HG03565 (cell line): ENCODE measurements at regions not wholly inside any gene's neighbourhood (a gene's known extent, or its start where the extent isn't known, plus 50 kb on each side); places are given as distances from the start of the nearest gene placed in this dataset.
"Not testable (repeated sequence)": the region's sequence is repeated elsewhere in the genome, so short reads cannot be mapped to it uniquely, and the experiment has no call there.

Source experiments
- ATAC-seq: cut with Tn5 transposase; IDR thresholded peaks from one replicate; pipeline ENCODE4 v1.9.1; 2021; ENCODE audit warnings: mild to moderate bottlenecking, moderate library complexity; ENCODE audit not compliant: unreplicated experiment

DNA sequence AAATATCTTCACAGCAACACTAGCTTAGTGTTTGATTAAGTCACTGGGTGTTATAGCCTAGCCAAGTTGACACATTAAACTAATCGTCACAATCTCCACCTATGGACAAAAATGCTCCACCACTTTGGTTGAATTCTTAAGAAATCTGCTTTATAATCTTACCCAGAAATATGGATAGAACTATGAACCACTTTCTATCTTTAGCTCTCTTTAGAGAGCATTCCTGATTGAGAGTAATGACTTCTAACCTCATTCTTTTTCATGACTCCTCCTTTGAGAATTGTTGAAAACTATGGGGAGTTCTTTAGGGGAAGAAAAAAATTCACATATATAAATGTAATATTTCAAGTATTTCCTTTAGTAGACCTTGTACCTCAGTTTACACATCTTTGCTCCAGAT, 1282.2 kb upstream of the ZEB2 start:
- ATAC-seq = no peak

DNA sequence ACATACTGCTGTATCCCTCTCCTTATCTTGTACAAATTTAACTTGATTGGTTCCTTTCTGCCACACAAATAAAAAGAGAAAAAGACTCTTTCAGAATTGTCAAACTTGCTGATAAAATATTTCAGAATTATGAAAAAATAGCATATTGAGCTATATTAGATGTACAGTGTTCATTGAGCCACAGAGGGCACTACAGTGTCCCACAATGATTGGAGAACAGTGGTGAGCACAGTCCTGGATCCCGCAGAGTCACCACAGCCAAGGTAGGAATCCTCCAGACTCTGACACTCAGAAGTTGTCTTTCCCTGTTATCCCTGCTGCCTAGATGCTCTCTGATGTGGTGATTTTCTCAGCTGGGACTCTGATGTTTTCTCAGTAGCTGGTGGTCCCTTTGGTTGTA, 1281.3 kb upstream of the ZEB2 start:
- ATAC-seq = no peak

DNA sequence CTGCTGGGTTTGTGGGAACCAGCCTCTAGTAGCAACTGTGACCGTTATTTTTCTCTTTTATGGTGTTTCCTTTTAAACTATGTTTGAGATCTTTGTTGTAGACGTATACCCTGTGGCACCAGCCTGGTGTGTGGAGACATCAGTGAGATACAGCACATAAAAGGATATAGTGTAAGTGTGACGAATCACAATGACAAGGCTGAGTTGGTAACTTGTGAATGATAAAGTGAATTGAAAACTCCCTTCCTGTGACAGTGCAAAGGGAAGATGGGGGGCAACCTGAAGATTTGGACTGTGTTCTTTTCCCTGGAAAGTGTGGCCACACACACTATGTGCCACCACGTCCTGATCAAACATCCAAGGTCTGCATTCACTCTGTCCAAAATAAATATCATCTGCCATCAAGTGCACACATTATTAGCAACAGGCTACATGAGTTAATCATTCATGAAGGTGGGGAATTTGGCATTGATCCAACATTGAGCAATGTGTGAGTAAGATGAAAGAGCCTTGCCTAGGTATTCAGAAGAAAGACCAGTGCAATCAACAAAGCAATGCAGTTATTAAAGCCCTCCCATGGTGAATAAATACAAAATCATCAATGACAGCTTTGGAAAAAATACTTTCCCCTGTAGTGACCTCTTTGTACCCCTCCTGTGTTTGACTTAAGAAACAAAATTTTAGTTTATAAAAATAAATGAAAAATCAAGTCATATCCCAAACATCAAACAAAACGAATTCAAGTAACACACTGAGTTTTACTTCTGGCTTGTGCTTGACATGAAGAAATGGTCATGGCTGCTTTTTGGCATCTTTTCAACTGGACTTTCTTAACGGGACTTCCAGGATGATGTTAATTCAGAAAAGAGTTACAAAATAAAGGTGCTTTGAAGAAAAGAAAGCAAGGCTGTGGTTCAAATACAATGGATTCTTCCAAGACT, 1280.5 kb upstream of the ZEB2 start:
- ATAC-seq = no peak

DNA sequence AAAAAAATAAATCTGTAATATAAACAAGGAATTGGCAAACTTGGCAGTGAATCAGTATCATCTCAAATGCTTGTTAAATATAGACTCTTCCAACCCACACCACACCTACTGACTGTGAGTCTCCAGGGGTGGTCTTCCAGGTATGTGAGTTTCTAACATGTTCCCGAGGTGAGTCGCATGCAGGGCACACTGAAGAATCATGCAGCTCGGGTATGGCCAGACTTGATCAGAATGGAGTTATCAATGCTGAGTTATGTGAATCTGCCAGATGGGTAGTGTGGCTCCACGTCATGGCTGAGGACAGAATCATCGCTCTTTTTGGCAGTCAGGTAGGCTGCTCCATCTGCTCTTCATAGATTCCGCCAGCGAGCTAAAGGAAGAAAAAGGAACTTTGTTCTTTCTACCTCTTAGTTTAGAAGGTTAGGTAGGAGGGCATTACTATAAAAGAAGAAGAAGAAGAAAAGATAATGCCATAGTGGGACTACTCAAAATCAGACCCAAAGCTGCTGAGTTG, 1279.7 kb upstream of the ZEB2 start:
- no peak for ATAC-seq

DNA sequence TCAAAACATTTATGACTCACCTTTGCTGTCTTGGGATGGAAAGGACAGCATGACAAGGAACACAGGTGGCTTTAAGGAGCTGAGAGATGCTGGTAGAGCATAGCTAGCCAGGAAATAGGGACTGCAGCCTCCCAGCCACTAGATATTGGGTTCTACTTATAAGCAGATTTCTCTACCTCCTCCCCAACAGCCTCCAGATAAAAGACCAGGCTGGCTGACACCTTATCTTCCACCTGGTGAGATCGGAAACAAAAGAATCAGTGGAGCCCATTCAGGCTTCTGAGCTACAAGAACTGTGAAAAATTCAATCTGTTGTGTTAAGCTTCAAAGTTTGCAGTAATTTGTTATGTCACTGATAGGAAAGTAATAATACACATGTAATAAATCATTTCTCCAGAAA, 1278.5 kb upstream of the ZEB2 start:
- ATAC-seq = no peak

DNA sequence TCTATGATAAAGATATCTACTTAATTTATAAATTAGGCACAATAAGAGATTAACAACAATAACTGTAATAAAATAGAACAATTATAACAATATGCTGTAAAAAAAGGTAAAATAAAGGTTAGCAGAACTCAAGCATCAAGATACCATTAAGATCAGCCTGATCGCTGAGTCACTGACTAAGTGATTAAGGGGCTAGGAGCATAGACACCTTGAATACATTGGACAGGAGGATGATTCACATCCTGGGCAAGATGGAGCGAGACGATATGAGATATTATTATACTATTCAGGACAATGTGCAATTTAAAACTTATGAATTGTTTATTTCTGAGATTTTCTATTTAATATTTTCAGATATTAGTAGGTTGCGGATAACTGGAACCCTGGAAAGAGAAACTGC, 1277.8 kb upstream of the ZEB2 start:
- no peak for ATAC-seq

DNA sequence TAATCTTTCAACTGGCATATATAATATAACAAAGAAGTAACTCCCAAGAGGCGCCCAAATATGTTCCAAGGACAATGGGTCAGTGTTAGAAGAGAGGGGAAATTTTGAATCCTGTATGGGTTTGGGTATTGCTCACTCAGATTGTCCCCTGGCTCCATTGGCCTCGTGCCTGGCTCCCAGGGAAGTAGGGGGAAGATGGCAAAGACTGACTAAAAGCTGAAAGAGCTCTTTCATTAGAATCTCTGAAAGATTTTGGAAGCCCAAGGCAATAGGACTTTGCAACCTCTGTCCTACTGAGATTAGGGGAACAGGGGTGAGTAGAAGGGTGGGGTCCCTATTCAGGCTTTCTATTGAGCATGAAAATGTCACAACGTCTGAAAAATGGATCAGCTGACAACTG, 1272.8 kb upstream of the ZEB2 start:
- no peak for ATAC-seq

DNA sequence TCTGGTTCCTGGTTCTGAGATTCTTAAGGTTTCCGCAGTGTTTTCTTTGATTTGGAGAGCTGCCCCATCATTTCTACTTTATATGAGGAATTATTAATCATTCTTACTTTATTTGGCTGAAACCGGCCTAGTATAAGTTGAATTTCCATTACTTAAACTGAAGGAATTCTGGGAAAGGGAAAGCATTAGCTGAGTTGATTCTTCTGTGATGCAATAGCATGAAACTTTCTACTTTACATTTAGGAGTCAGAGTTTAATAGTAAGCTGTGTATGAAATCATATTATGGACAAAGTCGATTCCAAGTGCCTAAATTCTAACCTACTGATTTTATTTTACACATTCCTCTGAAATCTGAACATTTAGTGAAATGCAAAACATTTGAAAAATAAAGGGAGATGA, 1269.7 kb upstream of the ZEB2 start:
- ATAC-seq = no peak

DNA sequence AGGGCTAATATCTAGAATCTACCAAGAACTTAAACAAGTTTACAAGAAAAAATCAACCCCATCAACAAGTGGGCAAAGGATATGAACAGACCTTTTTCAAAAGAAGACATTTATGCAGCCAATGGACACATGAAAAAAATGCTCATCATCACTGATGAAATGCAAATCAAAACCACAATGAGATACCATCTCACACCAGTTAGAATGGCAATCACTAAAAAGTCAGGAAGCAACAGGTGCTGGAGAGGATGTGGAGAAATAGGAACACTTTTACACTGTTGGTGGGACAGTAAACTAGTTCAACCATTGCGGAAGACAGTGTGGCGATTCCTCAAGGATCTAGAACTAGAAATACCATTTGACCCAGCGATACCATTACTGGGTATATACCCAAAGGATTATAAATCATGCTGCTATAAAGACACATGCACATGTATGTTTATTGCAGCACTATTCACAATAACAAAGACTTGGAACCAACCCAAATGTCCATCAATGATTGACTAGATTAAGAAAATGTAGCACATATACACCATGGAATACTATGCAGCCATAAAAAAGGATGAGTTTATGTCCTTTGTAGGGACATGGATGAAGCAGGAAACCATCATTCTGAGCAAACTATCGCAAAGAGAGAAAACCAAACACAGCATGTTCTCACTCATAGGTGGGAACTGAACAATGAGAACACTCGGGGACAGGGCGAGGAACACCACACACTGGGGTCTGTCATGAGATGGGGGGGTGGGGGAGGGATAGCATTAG, 1267.9 kb upstream of the ZEB2 start:
- ATAC-seq = not testable (repeated sequence)

DNA sequence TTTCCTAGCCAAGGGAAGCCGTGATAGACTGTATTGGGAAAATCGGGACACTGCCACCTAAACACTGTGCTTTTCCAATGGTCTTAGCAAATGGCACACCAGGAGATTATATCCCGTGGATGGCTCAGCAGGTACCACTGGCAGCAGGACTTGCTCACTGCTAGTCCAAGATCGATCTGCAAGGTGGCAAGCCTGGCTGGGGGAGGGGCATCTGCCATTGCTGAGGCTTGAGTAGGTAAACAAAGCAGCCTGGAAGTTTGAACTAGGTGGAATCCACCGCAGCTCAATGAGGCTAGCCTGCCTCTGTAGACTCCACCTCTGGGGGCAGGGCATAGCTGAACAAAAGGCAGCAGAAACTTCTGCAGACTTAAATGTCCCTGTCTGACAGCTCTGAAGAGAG, 1262.7 kb upstream of the ZEB2 start:
- not testable (repeated sequence) for ATAC-seq

DNA sequence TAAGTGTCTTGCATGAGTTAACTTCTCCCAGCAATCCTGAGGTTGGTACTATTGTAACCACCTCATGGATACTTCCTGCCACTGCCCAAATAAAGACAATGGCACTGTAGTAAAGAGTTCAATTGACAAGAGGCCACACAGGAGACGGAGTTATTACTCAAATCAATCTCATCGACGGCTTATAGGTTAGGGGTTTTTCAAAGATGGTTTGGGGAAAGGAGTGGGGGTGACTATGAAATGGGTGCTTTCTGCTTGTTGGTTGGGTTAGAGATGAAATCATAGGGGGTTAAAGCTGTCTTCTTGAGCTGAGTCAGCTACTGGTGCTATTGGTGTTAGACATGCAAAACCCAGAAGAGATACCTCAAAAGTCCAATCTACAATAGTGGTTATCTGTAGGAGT, 1258.0 kb upstream of the ZEB2 start:
- ATAC-seq = peak; percentile 61

DNA sequence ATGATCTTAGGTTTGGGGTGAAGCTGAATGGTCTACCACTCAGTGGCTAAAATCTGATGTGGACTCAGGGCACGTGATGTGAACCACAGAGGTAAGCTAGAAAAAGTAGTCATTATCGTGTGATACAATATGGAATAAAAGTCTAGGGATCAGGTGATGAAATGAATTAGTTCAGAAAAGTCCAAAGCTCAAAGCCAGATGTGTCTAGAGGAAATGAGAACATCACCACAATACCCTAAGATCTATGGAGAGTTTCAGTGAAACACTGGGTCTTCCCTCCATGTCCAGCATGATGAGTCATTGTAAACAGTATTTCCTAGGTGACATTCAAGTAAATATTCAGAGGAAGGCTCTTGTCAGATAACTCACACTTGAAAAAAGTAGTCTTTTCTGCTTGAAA, 1257.4 kb upstream of the ZEB2 start:
- no peak for ATAC-seq

DNA sequence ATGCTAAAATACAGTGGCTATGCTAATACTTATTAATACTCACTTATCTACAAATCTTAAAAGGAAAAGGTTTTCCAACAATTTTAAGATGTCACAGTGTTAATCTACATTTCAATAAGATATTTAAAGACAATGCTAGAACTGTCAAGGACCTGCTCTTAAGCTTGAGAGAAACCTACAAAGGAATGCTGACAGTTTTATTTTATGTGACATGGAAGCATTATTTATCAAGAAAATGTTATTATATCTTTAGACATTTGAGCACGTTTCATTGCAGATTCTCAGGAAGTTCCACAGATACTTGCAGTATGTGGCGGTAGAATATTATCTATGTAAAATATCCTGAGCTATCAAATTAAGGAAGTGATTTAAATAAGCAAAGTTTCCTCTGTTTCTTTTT, 1255.7 kb upstream of the ZEB2 start:
- no peak for ATAC-seq

DNA sequence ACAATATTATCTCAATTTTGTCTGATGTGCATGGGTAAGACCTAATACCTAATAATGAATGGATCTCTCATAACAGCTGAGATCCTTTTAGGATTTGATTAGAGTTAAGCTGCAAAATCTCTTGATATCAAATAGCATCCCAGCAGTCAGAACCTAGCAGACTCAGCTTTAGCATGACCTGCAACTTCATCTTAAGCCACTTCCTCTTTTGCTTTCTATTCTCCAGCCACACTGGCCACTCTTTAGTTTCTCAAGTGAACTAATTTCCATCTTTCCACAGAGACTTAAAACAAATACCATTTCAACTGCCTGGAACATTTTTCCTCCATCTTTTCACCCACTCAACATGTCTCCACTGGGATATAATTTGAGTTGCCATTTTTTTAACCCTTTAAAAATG, 1251.6 kb upstream of the ZEB2 start:
- peak; percentile 98 for ATAC-seq

DNA sequence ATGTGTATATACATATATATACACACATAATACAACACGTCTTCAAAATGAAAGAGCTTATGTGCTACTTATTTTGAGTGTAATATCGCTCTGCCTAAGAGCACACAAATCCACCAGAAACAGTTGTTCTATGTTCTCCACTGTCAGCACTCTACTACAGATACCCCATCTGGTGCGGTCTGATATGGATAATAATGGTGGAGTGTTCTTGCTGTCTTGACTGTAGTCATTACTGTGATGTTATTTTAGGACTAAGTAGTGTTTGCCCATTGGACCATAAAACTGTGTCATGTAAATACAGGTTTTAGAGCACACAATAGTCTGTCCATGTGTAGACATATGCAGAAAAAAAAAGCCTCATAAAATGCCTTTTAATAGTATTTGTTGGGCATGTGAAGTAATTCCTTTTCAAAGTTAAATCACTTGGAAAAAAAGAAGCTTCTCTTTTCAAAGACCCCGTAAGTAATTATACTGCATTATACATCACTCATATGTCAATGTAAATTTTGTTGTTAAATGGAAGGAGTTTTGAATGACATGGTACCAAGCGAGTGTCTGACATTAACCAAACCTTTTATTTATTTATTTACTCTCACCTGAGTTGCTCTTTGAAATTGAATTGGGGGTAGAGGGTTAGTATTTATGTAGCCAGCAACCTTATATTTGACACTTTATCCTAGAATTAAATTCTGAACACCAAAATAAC, 1249.2 kb upstream of the ZEB2 start:
- ATAC-seq = no peak

DNA sequence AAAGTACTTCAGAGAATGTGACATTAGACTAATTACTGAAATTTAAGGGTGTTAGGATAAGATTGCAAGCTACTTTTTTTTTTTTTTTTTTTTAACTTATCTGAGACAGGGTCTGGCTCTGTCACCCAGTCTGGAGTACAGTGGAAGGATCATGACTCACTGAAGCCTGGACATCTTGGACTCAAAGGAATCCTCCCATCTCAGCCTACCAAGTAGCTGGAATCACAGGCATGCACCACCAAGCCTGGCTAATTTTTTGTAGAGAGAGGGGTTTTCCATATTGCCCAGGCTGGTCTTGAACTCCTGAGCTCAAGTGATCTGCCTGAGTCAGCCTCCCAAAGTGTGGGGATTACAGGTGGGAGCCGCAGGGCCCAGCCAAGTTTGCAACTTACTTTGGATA, 1246.0 kb upstream of the ZEB2 start:
- ATAC-seq = no peak

DNA sequence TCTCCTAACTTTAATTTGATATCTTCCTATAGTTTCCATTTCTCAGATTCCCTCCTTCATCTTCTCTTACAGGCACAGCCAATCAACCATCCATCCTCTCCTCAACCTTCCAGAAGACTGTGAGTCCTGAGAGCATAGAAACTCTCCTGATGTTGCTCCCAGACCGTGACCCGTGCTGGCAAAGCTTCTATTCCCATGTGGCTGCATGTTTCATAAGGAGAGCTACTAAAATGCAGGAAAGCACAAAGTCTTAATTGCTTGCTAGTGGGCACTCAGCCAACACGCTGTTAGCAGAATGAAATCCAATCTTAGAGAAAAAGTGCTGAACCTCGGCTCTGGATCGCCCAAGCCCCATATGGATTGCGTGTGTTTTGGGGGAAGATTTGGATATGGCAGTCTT, 1244.7 kb upstream of the ZEB2 start:
- ATAC-seq = no peak

DNA sequence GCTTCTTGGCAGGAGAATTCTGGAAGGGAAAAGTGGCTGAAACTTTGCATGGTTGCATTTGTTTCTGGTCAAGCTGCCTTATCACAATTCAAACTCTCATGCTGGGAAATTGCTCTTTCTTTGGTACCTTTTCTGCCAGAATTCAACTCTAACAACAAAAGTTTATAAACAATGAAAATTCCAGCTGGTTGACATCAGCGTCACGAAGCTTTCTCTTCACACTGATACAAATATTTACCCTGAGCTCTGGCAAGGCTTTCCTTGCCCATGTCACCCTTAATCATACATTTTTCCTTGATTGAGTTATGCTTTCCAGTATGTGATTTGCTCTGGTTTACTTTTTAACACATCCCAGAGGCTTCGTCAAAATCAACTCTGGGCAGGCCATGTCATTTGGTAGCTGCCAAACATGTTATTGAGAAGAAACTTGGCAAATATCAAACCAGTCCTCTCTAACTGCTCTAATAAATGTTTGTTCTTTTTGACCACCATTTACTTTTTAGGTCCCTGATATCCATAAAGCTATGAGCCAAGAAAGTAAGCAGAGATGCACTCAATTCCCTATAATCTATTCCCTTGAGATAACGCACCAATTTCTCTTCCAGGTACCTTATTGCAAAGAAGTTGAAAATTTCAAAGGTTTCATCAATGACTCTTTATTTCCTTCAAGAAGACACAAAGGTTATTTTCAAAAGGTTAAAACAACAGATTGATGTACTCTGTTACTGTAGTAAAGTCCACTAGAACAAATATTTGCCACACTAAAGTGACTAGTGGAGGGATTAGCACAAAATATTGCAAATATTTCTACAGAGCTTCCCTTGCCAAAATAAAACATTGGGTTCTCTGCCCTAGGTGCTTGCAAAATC, 1241.1 kb upstream of the ZEB2 start:
- ATAC-seq = no peak

DNA sequence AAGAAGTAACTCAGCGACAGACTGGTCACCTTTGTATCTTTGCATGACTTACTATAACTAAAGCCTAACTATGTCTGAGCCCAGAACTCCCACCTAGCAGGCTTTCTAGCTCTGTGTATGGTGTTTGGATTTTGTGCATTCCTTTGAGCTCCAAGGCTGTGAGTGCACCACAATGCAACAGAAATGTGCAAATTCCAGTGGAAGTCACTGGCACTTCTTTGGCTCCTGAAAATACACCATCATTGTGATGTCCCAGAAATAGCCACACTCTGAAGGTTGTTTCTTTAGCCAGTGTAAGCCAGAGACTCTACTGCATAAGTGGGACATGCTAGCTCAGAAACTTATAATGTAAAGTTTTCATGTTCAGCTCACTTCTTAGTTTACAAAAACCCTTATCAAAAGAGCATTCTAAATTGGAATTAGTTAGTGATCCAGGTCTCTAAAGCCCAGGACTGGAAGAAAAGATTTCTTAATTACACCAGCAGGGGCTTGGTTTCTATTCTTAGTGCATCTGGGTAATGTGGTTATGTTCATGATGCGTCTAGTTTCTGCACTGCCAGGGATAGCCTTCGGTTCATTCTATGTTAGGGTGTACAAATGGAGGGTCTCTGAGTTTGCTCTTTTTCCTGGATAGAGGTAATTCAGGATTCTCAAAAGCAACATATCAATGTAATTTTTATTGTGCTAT, 1239.5 kb upstream of the ZEB2 start:
- ATAC-seq = no peak
